Breast epithelium (tissue), 3 donors: ENCODE measurements at regions not wholly inside any gene's neighbourhood (a gene's known extent, or its start where the extent isn't known, plus 50 kb on each side); places are given as distances from the start of the nearest gene placed in this dataset.
"Not testable (repeated sequence)": the region's sequence is repeated elsewhere in the genome, so short reads cannot be mapped to it uniquely, and the experiment has no call there.

Source experiments
- CTCF ChIP-seq, 3 donors: fragments of 450-650 bp; IDR thresholded peaks; one replicate each; pipeline ENCODE4 v1.5.1; 2016 to 2017; ENCODE audit warnings: antibody characterized with exemption in 3 of 3, mild to moderate bottlenecking in 3 of 3, moderate library complexity in 3 of 3
- POLR2A ChIP-seq: fragments of 450-650 bp; IDR thresholded peaks from one replicate; pipeline ENCODE4 v1.6.1; 2016; ENCODE audit warnings: antibody characterized with exemption, mild to moderate bottlenecking, moderate library complexity
- POLR2AphosphoS5 ChIP-seq, 3 donors: sonication (generic); formaldehyde crosslinking; IDR thresholded peaks; one replicate each; pipeline ENCODE4 v1.6.1; 2017; ENCODE audit warnings: antibody characterized with exemption in 3 of 3

- TF ChIP-seq POLR2AphosphoS5 (IDR thresholded peaks at IDR 0.05); CTCF (IDR thresholded peaks at IDR 0.05); POLR2A: not testable (repeated sequence)
These were observed 113.5 kb downstream of the SPDYE17 start for GRCh38 chr7:76918619-76919018.
